ENCODE measurements at regions not wholly inside any gene's neighbourhood (a gene's known extent, or its start where the extent isn't known, plus 50 kb on each side); places are given as distances from the start of the nearest gene placed in this dataset.

DNA sequence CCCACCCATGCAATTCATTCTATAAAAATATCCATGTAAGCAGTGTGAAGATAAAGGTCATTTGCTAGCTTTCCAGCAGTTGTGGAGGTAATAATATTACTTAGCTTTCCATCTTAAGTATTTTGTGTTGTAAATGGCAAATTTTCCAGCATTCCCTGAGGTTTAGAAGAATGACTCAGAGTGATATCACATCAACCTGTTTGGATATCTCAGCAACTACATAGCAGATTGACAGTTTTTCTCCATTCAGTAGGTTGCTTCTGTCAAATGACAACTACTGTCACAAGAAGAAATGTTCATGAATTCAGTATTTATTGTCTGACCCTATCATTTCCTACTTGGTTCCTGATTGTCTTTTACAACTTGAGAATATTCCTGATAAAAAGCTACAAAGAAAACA is 434.9 kb upstream of the GALNTL6 start:
- H3K9ac ChIP-seq, result no peak overlapping the region
- H4K20me1 ChIP-seq (ENCODE audit: insufficient read depth), result no peaks in the 10 kb centered on the region
- no peaks in the 10 kb centered on the region for H3K36me3 ChIP-seq (ENCODE audit: low read depth)
- H3K9me2 ChIP-seq (ENCODE audit: insufficient read depth), result peaks cover 4% of the 10 kb centered on the region; the same call in 1 of the 2 replicates
- no peaks in the 10 kb centered on the region for H3F3A ChIP-seq (ENCODE audit: insufficient read depth)
- H2AFZ ChIP-seq, result no peak overlapping the region
- H3K9me3 ChIP-seq (ENCODE audit: low read depth), result no peaks in the 10 kb centered on the region
- in situ Hi-C loops (cut with MboI), result no loop called here
- no peaks in the 10 kb centered on the region for H3K27me3 ChIP-seq (replicated peaks; ENCODE audit: insufficient read depth)
- no peaks in the 10 kb centered on the region for H3K79me2 ChIP-seq (ENCODE audit: insufficient read depth)
- DNase-seq, result no peak
- no peak for TF ChIP-seq EZH2 (IDR thresholded peaks at IDR 0.05; ENCODE audit: insufficient read depth, poor library complexity, severe bottlenecking)
- TF ChIP-seq EZH2phosphoT487 (IDR thresholded peaks at IDR 0.05; ENCODE audit: insufficient read depth, low read depth), result no peak
- no peak overlapping the region for H3K4me2 ChIP-seq (ENCODE audit: unreplicated experiment)
- no peak overlapping the region for H3K4me3 ChIP-seq
- no peak overlapping the region for H3K27ac ChIP-seq
- H3K4me1 ChIP-seq (ENCODE audit: insufficient read depth), result no peaks in the 10 kb centered on the region

DNA sequence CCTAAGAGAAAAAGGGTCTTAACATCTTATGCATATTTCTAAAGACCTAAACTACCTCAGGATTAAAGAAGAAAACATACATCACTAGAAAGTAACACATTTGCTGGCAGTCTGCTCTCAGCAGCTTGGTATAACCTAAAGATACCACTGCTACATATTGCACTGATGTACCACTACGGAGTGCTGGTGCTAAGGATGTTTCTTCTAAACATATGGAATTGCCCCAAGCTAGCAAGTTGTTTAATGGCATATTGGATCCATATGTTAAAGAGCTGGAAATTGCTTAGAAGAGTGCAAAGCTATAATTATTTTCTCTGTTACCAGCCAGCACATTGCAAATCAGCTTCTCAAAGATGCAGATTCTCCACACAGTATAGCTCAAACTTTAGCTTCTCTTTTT is 436.5 kb upstream of the GALNTL6 start:
- WGBS, 2 experiments (ENCODE audit: low coverage in 1 of 2, low lambda C conversion rate in 2 of 2, missing lambda C conversion rate in 2 of 2), result 5% methylated on average over 1 of the region's 1 CpG
- Histone ChIP-seq H3K36me3 (ENCODE audit: low read depth) (no peaks in the 10 kb centered on the region), H3K27me3 (replicated peaks; ENCODE audit: insufficient read depth) (no peaks in the 10 kb centered on the region), H4K20me1 (ENCODE audit: insufficient read depth) (no peaks in the 10 kb centered on the region), H3K4me2 (ENCODE audit: unreplicated experiment) (no peak overlapping the region), H3K9me2 (ENCODE audit: insufficient read depth) (peaks cover 4% of the 10 kb centered on the region; the same call in 1 of the 2 replicates), H3K4me1 (ENCODE audit: insufficient read depth) (no peaks in the 10 kb centered on the region), H3K79me2 (ENCODE audit: insufficient read depth) (no peaks in the 10 kb centered on the region), H2AFZ (no peak overlapping the region), H3K9ac (no peak overlapping the region), H3F3A (ENCODE audit: insufficient read depth) (no peaks in the 10 kb centered on the region), H3K27ac (no peak overlapping the region), H3K9me3 (ENCODE audit: low read depth) (no peaks in the 10 kb centered on the region), H3K4me3 (no peak overlapping the region)
- TF ChIP-seq EZH2 (IDR thresholded peaks at IDR 0.05; ENCODE audit: insufficient read depth, poor library complexity, severe bottlenecking), result no peak
- no peak for TF ChIP-seq EZH2phosphoT487 (IDR thresholded peaks at IDR 0.05; ENCODE audit: insufficient read depth, low read depth)
- DNase-seq, result no peak
- in situ Hi-C loops (cut with MboI), result no loop called here

DNA sequence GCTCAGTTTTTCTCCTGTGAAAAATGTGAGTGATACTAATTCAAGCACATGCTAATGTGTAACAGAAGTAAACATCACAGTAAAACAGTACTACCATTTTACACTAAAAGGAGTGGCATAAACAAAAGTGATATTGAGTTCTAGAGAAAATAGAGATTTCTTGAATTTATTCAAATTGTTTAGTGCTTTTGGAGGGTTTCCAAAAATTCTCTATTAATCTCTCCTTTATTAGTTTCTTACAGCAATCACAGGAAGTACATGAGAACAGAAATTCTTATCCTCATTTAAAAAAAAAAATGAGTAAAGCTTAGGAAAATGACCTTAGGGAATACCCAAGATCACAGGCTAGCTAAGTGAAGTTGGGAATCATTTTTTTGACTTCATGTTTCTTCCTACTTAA is 459.7 kb upstream of the GALNTL6 start:
- Histone ChIP-seq H3K4me1 (ENCODE audit: insufficient read depth) (no peaks in the 10 kb centered on the region), H2AFZ (no peak overlapping the region), H3K9me2 (ENCODE audit: insufficient read depth) (no peaks in the 10 kb centered on the region), H4K20me1 (ENCODE audit: insufficient read depth) (no peaks in the 10 kb centered on the region), H3K4me2 (ENCODE audit: unreplicated experiment) (no peak overlapping the region), H3K36me3 (ENCODE audit: low read depth) (no peaks in the 10 kb centered on the region), H3K4me3 (no peak overlapping the region), H3K9ac (no peak overlapping the region), H3K9me3 (ENCODE audit: low read depth) (no peaks in the 10 kb centered on the region), H3K79me2 (ENCODE audit: insufficient read depth) (no peaks in the 10 kb centered on the region), H3K27me3 (replicated peaks; ENCODE audit: insufficient read depth) (no peaks in the 10 kb centered on the region), H3F3A (ENCODE audit: insufficient read depth) (no peaks in the 10 kb centered on the region), H3K27ac (no peak overlapping the region)
- DNase-seq, result no peak
- no peak for TF ChIP-seq EZH2phosphoT487 (IDR thresholded peaks at IDR 0.05; ENCODE audit: insufficient read depth, low read depth)
- no peak for TF ChIP-seq EZH2 (IDR thresholded peaks at IDR 0.05; ENCODE audit: insufficient read depth, poor library complexity, severe bottlenecking)
- in situ Hi-C loops (cut with MboI), result no loop called here

DNA sequence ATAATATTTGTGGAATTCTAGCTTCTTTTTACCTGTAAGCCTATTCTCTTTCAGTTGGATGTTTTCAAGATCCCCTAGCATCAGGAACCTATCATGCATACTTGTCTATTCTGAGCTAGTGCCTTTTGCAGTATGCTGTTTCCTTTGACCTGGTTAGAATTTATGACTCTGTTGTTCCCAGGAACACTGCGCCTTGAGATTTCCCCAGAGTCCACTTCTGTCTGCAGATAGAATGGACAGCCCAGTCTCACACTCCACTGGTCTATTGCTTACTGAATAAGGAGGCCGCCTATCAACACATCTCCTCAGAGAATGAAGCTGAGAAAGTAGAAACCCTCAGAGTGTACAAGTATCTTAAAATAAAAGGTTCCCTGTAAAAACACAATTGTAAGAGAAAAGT is 465.1 kb upstream of the GALNTL6 start:
- no peak for DNase-seq
- Histone ChIP-seq H3K4me2 (ENCODE audit: unreplicated experiment) (no peak overlapping the region), H3K27ac (no peak overlapping the region), H3K36me3 (ENCODE audit: low read depth) (no peaks in the 10 kb centered on the region), H2AFZ (no peak overlapping the region), H3K9me2 (ENCODE audit: insufficient read depth) (no peaks in the 10 kb centered on the region), H3K27me3 (replicated peaks; ENCODE audit: insufficient read depth) (no peaks in the 10 kb centered on the region), H3K79me2 (ENCODE audit: insufficient read depth) (no peaks in the 10 kb centered on the region), H3K9me3 (ENCODE audit: low read depth) (no peaks in the 10 kb centered on the region), H4K20me1 (ENCODE audit: insufficient read depth) (no peaks in the 10 kb centered on the region), H3K4me1 (ENCODE audit: insufficient read depth) (no peaks in the 10 kb centered on the region), H3K9ac (no peak overlapping the region), H3F3A (ENCODE audit: insufficient read depth) (no peaks in the 10 kb centered on the region), H3K4me3 (no peak overlapping the region)
- in situ Hi-C loops (cut with MboI), result no loop called here
- TF ChIP-seq EZH2phosphoT487 (IDR thresholded peaks at IDR 0.05; ENCODE audit: insufficient read depth, low read depth) (no peak), EZH2 (IDR thresholded peaks at IDR 0.05; ENCODE audit: insufficient read depth, poor library complexity, severe bottlenecking) (no peak)
- 16 to 17% methylated on average over 2 of the region's 2 CpGs for WGBS, 2 experiments (ENCODE audit: low coverage in 1 of 2, low lambda C conversion rate in 2 of 2, missing lambda C conversion rate in 2 of 2)

DNA sequence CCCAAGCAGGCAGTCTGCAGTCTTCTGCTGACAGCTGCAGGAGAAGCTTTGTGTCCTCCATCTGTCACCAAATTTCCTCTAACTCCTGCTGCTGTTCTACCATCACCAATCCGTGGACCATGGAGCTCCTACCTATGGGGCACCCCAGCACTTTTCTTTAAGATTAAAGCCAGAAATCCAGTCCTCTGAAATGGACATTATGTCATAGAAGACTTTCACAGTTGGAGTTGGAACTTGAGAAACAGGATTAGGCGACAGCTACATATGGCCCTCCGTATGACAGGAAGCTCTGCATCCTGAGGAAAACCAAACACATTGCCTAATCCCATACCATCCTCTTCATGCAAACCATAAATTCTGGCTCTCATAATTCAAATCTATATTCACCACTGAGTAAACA is 470.6 kb upstream of the GALNTL6 start:
- no peaks in the 10 kb centered on the region for H3K9me3 ChIP-seq (ENCODE audit: low read depth)
- no peaks in the 10 kb centered on the region for H4K20me1 ChIP-seq (ENCODE audit: insufficient read depth)
- H3K9ac ChIP-seq, result no peak overlapping the region
- no peaks in the 10 kb centered on the region for H3K27me3 ChIP-seq (replicated peaks; ENCODE audit: insufficient read depth)
- 25 to 27% methylated on average over 3 of the region's 3 CpGs for WGBS, 2 experiments (ENCODE audit: low coverage in 1 of 2, low lambda C conversion rate in 2 of 2, missing lambda C conversion rate in 2 of 2)
- no peaks in the 10 kb centered on the region for H3K79me2 ChIP-seq (ENCODE audit: insufficient read depth)
- no peak overlapping the region for H3K4me3 ChIP-seq
- no peaks in the 10 kb centered on the region for H3F3A ChIP-seq (ENCODE audit: insufficient read depth)
- no peak for TF ChIP-seq EZH2phosphoT487 (IDR thresholded peaks at IDR 0.05; ENCODE audit: insufficient read depth, low read depth)
- no peak for TF ChIP-seq EZH2 (IDR thresholded peaks at IDR 0.05; ENCODE audit: insufficient read depth, poor library complexity, severe bottlenecking)
- in situ Hi-C loops (cut with MboI), result no loop called here
- DNase-seq, result no peak
- no peaks in the 10 kb centered on the region for H3K4me1 ChIP-seq (ENCODE audit: insufficient read depth)
- no peaks in the 10 kb centered on the region for H3K36me3 ChIP-seq (ENCODE audit: low read depth)
- H3K4me2 ChIP-seq (ENCODE audit: unreplicated experiment), result no peak overlapping the region
- no peak overlapping the region for H3K27ac ChIP-seq
- H2AFZ ChIP-seq, result no peak overlapping the region
- no peaks in the 10 kb centered on the region for H3K9me2 ChIP-seq (ENCODE audit: insufficient read depth)

Data from GM23248 (cell line).